Gastroesophageal sphincter (tissue), 3 donors: ENCODE measurements at regions not wholly inside any gene's neighbourhood (a gene's known extent, or its start where the extent isn't known, plus 50 kb on each side); places are given as distances from the start of the nearest gene placed in this dataset.

Source experiments
- CTCF ChIP-seq, 4 experiments: fragments of 200-600 bp in 2 of 4; fragments of 450-650 bp in 2 of 4; sonication (generic) in 1 of 4; IDR thresholded peaks; one replicate each; pipeline ENCODE4 v1.5.1; 2017 to 2019; ENCODE audit warnings: antibody characterized with exemption in 4 of 4, mild to moderate bottlenecking in 2 of 4, moderate library complexity in 2 of 4
- POLR2A ChIP-seq, 2 donors: fragments of 450-650 bp; IDR thresholded peaks; one replicate each; pipeline ENCODE4 v1.6.1; 2017; ENCODE audit warnings: antibody characterized with exemption in 2 of 2, mild to moderate bottlenecking in 2 of 2, moderate library complexity in 1 of 2
- POLR2AphosphoS5 ChIP-seq: sonication (generic); formaldehyde crosslinking; IDR thresholded peaks from one replicate; pipeline ENCODE4 v1.6.1; 2017; ENCODE audit warnings: antibody characterized with exemption

DNA sequence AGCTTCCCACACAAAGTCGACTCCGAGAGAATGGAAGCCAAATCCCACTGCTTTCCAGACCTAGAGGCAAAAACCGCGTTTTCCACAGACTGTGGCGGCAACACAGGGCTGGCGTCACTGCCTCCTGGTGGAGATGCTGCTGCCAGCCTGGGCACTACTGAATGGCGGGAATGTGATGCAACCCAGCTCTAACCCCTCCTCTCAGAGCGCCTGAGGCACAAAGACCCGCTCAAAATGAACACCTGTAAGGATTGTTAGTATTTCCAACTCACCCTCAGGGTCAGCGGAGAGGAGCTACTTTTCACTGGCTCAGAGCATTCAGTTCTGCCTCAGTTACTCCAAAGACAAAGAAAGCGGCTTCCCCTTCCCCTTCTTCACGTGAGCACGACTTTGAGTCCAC is 548.0 kb upstream of the SALL3 start:
- no peak for TF ChIP-seq CTCF (IDR thresholded peaks at IDR 0.05)
- no peak for TF ChIP-seq POLR2A (IDR thresholded peaks at IDR 0.05)
- TF ChIP-seq POLR2AphosphoS5, result no peak
